OCI-M2 (cell line): ENCODE measurements at regions not wholly inside any gene's neighbourhood (a gene's known extent, or its start where the extent isn't known, plus 50 kb on each side); places are given as distances from the start of the nearest gene placed in this dataset.

Experiments
- DNase-seq: peaks from one replicate; lab custom pipeline; 2025; ENCODE audit not compliant: unreplicated experiment; lab: John Stamatoyannopoulos, UW

DNA sequence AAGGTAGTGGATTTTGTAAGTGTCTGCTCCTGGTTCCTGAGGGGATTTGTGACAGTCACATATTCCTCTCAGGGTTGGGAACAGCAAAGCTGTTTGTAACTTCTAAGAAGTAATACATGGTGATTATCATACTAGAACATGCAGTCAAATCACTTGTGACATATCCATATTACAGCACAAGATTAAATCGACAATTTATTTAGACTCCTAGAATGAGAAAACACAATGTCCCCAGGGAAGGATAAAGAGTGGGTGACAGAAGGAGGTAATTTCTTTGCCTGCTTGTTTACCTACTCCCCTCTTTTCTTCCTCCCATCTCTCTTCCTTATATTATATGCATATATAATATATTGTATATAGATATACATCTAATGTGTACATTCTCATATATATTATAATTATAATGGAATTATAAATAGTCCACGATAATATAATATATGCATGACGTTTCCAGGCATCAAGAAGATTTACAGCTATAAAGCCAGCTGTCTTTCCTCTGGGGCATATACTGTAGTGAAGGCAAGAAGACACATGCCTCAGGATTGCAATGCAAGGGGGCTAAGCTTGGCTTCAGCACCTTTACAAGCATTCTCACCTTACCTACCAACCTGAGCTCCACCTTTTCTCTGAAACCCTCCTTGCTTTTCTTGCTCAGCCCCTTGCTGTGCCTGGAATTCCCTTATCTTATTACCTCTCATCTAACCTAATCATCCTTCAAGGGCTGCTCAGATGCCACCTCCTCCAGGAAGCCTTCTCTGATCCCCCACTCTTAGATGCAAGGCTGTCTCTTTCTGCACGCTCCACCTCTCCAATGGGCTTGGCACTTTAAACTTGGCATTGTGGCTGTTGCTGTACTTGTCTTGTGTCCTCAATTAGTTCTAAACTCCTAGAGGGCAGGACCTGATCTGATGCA, 73.1 kb upstream of the PIAS1 start:
- no peak for DNase-seq

- no peak for DNase-seq
Observed at GRCh38 chr15:67981848-67982247, 72.3 kb upstream of the PIAS1 start.

DNA sequence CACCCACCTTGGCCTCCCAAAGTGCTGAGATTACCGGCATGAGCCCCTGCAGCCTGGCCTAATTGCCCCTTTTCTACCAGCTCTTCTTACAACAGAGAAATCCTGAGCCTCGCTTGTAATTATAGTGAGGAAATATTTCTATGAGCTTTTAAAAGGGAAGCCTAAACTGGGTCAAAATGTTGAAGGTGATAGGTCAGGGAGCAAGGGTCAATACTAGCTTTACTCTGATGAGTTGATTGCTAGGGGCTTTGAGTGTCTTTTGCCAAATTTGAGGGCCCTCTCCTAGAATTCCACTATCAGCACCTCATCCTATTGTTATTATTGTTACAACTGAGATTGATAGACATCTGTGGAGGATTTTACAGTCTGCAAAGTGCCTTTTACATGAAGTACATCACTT, 62.4 kb upstream of the PIAS1 start:
- DNase-seq = no peak

- DNase-seq = no peak
Observed at GRCh38 chr15:67992411-67992810, 61.7 kb upstream of the PIAS1 start.

- DNase-seq = no peak
Observed at GRCh38 chr15:67992834-67993233, 61.3 kb upstream of the PIAS1 start.

DNA sequence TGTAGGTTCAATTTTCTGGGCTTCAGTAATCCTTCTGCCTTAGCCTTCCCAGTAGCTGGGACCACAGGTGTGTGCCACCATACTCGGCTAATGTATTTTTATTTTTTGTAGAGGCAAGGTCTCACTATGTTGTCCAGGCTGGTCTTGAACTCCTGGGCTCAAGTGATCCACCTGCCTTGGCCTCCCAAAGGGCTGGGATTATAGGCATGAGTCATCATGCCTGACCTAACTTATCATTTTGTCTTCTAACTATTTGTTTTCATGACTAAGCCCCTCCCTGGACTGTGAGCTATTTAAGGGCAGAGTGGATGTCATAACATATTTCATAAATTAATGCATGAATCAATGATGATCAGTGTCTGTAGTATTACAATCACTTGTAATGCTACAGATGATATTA, 56.1 kb upstream of the PIAS1 start:
- DNase-seq = no peak

GRCh38 chr15:67998599-67999133, 55.4 kb upstream of the PIAS1 start:
- DNase-seq = no peak

GRCh38 chr15:67999320-68000100, 54.6 kb upstream of the PIAS1 start:
- DNase-seq = no peak

- DNase-seq = no peak
Observed at GRCh38 chr15:68000754-68001153, 53.4 kb upstream of the PIAS1 start.

DNA sequence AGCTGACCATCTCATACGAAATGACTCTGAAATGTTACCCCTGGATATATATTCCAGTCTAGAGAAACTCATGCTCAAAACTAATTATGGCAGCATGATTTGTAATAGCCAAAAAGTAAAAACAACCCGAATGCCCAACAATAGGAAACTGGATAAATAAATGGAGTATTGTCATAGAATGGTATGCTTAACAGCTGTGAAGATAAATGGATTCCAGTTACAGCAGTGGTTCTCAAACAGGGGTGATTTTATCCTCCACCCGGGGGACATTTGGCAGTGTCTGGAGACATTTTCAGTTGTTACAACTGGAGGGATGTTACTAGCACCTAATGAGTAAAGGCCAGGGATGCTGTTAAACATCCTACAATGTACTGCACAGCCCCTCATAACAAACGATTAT, 52.3 kb upstream of the PIAS1 start:
- no peak for DNase-seq

DNA sequence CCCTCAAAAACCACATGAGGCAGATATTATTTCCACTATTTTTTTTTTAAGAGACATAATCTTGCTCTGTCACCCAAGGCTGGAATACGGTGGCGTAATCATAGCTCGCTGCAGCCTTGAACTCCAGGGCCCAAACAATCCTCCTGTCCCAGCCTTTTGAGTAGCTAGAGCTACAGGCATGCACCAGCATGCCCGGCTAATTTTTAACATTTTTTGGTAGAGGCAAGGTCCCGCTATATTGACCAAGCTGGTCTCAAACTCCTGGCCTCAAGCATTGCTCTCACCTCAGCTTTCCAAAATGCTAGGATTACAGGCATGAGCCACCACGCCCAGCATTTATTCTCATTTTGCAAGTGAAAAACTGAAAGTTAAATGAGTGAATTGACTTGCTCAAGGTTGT, 50.8 kb upstream of the PIAS1 start:
- DNase-seq = no peak
